Amniotic epithelial cell (primary cell): ENCODE measurements at regions not wholly inside any gene's neighbourhood (a gene's known extent, or its start where the extent isn't known, plus 50 kb on each side); places are given as distances from the start of the nearest gene placed in this dataset.

Experiments used
- DNase-seq: peaks from one replicate; pipeline ENCODE4 v3.0.0-alpha.2; 2010; ENCODE audit warnings: low read depth

DNA sequence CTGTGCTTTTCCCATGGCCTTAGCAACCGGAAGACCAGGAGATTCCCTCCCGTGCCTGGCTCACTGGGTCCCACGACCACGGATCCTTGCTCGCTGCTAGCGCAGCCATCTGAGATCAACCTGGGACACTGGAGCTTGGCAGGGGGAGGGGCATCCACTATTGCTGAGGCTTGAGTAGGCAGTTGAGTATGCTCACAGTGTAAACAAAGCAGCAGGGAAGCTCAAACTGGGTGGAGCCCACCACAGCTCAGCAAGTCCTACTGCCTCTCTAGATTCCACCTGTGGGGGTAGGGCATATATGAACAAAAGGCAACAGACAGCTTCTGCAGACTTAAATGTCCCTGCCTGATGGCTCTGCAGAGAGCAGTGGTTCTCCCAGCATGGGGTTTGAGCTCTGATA, 697.0 kb downstream of the SORCS1 start:
- no peak for DNase-seq

DNA sequence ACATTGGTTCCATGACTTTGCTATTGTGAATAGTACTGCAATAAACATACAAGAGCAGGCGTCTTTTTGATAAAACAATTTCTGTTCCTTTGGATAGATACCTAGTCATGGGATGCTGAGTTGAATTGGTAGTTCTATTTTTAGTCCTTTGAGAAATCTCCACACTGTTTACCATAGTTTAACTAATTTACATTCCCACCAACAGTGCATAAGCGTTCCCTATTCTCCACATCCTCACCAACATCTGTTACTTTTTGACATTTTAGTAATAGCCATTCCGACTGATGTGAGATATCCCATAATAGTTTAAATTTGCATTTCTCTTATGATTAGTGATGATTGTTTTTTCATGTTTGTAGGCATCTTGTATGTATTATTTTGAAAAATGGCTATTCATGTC, 707.0 kb downstream of the SORCS1 start:
- no peak for DNase-seq

DNA sequence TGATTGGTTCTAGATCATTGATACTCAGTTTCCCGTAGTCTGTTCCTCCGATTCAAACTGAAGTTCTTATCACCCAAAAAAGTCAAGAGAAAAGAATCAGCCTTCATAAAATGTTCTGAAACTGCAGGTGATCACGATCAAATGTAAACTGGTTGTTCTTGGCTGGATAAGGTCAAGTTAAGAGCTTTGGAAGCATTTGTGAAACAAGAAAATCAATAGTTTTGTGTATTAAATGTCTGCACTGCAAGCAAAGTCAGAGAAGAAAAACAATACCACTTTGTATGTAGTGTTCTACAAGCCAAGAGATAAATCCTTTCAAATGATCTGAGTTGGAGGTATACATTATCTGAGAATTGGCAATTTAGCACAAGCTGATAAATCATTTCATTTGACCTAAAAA, 710.3 kb downstream of the SORCS1 start:
- DNase-seq, result no peak

DNA sequence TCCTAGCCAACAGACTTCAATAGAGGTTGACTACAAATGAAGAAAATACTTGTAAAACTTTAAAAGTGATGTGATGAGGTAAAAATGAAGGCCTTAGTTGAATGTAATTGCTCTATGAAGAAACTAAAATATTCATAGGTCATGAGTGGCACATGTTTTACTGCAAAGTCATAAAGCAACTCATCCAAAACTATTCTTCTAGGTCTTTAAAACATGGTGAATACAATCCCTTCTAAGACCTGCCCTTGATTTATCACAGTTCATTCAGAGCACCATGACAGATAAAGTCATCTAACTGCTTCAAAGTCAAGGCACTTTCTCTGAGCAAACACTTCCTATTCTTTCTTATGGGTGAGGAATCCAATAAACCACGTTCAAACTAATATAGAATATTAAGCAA, 713.5 kb downstream of the SORCS1 start:
- peak; percentile 31 for DNase-seq

DNA sequence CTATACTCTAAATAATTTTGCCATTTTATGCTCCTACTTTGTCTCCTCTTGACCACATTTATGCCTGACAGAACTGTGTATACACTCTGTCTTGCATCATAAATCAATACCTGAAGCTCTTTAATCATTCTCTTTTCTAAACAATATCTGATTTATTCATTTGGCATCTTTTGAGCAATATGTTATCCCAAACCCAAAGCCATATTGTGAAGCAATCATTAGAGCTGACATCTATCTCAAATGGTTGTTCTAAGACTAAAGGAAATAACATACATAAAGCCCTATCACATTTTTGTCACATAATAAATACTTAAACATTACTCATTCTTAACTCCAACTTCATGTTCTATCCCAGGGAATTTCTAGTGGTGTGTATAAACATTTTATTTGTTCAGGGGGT, 717.6 kb downstream of the SORCS1 start:
- peak; percentile 50 for DNase-seq

DNA sequence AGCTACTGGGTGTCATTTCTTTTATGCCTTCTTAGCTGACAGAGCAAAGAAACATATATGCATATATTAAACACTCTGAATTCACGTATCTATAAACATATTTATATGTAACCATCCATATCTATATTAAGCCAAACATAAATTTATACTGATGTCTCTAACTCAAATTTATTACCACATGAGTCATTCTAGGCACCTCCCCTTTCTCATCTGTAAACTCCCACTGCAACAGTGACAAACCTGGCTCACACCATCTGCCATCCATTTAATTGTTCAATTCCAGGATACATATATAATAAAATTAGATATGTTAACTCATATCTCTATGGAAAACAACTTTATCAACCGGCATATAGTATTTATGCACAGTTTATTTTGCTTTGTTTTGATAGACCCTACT, 722.3 kb downstream of the SORCS1 start:
- peak; percentile 13 for DNase-seq

DNA sequence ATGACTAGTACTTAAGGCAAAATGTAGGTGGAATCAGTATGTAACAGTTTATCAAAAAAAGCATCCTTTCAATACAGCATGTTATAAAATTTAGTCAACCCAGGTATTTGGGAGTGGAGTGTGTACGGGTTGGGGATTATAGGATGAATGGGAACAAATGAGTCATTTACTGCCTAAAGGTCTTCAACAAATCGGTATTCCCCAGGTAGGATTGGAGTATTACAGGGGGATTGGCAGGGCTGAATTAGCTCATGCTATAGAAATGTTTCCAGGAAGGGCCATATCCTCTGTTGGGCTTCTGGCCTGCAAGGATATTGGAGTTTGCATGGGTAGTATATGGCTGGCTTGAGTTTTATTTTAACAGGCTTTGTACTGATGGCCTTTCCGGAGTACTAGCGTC, 723.7 kb downstream of the SORCS1 start:
- no peak for DNase-seq

DNA sequence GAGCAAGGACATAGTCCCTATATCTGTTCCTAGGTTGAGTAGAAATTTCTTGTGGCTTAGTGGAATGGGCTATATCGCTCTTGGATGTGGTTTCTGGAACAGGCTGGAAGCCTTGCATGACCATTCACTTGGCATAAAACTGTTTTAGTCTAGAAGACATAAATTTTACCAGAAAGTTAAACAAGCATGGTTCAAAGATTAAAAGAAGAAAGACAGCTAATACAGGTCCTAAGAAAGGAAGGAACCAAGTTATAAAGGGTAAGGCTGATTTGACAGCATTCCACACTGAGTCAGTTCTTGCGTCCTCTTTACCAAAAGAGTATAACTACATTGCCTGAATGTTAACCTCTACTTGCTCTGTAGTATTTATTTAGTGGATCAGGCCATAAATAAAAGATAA, 724.2 kb downstream of the SORCS1 start:
- peak; percentile 92 for DNase-seq

DNA sequence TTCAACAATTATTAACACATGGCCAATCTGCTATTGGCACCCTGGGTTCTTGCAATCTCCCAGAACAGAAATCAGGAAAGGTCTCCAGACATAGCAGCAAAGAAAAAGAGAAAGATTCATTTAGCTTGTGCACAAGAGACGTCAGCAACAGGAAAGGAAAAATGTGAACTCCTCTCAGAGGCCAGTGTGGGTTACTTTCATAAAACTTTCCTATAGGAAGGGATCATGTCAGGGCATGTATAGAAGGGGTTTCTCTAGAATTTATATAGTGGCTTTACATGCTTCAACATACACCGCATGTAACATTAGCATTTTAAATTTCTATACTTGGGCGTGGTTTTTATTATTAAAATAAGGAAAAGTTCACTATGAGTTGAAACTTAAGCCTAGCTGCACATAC, 725.1 kb downstream of the SORCS1 start:
- DNase-seq, result no peak

DNA sequence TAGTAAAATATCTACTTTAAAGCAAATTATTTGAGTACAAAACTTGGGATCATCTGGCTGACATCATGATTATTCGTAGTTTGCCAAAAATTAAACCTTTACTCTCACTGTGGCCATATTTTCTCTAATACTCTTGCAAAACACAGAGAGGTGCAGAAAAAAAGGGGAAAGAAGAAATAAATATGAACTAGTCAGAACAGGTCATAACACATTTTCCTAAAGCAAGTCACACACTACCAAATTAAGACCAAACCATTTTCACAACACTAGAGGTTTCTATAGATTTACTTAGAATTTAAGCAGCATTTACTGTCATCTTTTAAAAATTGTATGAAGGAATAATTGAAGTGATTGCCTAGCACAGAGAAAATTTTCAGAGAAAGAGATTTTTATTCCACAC, 726.1 kb downstream of the SORCS1 start:
- no peak for DNase-seq

DNA sequence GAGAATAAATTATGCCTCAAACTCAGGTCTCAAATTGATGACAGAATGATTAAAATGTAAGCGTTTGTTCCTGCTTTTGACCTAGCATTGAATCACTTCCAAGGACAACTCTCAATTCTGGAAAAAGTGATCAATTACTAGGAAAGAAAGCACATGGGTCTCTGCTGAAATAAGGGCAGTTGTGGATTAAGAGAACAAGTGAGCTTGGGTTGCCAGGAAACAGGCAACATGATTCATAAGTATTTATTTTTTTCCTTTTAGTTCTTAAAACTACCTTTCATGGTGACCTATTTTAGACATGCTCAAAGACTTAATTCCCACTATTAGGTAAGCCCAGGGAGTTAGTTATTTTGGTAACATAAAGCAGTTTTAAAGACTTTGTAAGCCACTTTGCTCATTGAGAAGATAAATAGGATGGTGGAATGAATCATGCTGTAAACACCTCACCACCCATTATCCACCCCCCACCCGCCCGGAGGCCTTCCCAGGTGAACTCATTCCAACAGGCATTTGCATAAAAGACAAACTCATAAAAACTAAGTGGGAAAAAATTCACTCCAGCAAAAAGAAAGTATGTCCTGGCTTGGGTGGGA, 728.3 kb downstream of the SORCS1 start:
- DNase-seq, result peak; percentile 67

DNA sequence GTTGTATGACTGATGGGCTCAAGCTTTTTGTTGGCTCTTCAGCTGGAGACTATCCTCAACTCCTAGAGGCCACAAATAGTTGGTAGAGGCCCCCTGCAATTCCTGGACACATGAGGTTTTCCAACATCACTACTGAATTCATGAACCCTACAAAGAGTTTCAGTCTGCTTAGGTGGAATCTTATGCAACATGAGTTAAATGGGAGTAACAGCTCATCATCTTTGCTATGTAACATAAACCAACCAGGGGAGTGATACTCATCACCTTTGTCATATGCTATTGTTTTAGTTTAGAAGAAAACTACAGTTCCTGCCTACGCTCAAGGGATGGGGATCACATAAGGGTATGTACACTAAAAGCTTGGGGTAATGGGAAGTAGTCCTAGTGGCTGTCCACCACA, 729.4 kb downstream of the SORCS1 start:
- DNase-seq, result no peak

DNA sequence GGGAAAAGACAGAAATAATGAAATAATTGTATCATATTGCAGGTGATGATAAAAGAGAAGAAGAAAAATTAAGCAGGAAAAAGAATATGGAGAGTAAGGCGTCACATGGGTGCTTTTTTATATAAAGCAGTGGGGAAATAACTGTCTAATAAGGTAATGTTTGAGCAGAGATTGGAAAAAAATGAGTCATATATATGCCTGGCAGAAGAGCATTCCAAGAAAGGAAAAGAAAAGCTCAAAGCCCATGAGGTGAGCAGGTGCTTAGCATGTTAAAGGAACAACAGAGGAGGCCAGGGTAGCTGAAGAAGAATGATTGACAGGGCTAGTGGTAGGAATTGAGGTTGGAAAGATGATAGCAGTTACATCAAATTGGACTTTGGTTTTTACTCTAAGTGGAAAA, 739.5 kb downstream of the SORCS1 start:
- peak; percentile 52 for DNase-seq

DNA sequence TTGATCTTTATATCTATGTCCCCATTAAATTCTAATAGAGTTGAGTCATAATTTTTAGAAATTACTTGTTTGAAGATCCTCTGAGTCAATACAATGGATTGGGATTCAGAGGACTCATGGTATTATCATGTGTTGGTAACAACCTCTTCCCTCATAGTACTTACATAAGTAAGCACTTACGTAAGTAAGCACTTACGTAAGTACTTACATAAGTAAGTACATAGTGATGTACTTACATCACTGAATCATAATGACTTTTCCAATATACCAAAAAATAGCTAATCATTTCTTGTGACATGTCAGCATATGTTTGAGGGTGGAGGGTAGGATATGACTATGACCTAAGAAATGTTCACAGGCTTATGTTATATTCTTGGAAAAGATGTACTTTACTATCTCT, 740.5 kb downstream of the SORCS1 start:
- peak; percentile 95 for DNase-seq

DNA sequence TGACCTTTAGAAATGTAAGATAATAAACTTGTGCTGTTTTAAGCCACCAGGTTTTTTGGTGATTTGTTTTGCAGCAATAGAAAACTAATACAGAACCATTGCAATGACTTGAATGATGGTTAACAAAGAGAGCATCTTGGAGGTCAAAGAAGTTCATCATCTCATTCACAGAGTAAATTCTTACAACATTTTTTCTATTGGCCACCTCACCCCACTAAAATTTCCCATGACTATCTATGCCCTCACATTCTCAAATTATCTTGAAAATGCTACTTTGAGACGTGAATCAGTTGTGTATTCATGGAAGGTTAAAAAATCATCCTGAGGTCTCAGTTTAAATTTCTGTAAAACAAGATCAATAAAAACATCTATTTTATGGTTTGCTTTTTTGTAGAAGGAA, 754.2 kb downstream of the SORCS1 start:
- peak; percentile 39 for DNase-seq

DNA sequence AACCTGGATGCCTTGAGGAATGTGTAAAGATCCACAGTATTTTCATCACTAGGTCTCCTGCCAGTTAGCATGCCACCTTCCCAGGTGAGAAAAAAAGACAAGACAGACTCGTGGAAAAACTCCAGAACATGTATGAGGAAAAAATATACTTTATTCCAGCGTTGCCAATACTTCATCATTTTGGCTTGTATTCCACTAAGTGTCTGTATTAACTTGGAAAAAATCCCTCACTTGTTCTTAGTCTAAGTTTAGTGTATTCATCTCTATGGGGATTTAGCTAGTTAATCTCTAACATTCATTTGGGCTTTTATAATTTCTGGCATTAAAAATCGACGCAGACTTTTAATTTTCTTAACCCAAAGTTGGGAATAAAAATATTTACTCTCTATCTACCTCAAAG, 759.4 kb downstream of the SORCS1 start:
- DNase-seq, result no peak

DNA sequence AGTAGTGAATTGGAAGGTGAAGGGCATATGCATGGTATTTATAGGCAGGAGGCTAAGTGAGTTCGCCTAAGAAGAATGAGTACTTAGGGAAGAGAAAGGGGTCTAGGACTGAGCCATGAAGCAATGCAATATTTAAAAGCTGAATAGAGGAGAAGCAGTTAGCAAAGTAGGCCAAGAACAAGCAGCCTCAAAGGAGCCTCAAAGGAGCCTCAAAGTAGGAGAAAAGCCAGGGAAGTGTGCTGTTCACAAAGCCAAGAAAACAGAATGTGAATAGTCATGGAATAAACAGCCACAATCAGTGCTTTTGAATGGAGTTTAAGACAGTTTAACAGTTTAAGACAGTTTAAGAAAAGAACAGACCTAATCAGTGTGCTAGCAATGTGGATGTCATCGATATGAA, 762.0 kb downstream of the SORCS1 start:
- no peak for DNase-seq

DNA sequence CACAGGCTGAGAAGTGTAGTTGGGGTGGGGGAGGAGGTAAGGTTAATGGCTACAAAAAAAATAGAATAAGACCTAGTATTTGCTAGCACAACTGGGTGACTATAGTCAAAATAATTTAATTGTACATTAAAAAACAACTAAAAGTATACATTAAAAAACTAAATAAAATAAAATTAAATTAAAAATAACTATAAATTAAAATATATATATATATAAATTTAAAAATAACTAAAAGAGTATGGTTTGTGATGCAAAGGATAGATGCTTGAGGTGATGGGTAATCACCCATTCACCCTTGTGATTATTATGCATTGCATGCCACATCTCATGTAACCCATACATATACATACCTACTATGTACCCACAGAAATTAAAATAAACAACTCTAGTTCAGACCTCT, 762.5 kb downstream of the SORCS1 start:
- no peak for DNase-seq

DNA sequence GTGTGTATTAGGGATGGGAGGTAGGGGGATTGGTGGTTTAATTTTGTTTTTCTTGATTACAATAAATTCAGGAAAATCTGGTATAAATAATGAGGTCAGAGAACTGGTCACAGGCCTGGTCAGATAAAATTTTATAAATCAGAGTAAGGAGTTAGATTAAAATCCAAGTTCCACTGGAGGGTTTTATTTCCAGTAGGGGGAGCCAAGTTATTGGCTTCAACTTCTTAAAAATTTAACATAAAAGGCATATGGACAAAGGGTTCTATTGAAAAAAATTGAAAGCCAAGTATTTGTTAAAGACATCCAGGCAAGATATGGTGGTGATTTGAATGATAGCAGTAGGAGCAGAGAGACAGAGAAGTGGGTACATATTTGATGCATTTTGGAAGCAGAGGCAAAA, 763.3 kb downstream of the SORCS1 start:
- DNase-seq, result peak; percentile 29

DNA sequence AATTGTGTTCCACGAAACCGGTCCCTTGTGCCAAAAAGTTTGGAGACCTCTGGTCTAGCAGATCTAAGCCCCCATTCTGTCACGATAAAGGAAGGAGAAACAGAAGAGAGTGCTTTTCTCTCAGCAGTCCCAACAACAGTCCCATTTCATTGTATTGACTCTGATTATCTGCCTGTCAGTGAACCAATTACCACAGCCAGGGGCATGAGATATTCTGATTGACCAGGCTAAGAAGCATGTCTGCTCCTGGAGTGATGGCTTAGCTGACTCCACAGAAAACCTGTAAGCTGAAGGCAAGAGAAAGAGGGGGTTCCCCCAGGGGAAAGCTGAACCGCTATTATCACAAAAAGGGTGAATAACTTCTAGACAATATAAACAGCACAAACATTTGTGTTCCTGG, 765.4 kb downstream of the SORCS1 start:
- no peak for DNase-seq

DNA sequence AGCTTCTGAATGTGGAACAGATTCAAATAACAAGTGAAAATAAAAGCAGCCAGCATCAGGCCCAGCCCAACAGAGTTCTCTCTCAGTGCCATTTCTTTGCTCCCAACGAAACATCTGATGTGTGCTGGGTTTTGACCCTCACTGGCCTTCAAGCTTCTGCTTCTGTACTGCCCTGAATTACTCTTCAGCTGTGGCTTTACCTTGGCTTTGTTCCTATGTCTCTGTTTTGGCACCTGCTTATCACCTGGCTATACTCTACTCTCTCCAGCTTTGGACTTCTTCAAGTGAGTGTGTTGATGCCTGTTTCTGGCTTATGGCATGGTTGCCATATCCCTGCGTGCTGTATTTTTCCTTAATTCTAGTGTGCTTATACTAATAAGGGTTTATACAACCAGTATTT, 768.3 kb downstream of the SORCS1 start:
- DNase-seq, result no peak

DNA sequence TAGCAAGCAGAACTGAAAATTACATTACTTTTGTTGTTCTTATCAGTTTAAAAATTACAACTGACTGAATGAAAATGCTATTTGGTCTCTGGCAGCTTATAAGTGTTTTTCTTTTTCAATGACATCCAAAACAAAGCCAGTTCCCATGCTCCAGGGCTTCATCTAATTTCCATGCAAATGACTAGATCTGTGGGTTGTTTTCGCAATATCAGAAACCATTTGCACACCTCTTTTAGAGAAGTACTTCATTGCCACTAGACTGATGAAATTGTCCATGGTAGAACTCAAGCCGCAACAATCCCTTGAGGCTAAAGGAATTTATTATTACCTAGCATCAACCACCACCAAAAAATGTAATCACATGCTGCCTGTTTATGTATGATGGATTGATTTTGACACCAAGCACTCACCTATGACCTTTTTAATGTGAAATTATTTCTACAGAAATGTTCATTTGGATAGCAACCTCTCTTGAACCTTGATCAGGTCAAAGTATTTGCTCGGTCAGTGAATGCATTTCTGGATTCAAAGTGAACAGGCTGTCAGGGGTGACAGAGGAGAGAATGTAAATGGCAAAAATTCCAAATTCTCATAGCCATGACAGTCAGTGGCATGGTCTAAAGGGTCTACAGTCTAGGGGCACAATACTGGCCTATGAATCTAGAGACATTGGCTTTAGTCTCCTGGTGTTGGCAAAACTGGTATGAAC, 769.3 kb downstream of the SORCS1 start:
- no peak for DNase-seq

DNA sequence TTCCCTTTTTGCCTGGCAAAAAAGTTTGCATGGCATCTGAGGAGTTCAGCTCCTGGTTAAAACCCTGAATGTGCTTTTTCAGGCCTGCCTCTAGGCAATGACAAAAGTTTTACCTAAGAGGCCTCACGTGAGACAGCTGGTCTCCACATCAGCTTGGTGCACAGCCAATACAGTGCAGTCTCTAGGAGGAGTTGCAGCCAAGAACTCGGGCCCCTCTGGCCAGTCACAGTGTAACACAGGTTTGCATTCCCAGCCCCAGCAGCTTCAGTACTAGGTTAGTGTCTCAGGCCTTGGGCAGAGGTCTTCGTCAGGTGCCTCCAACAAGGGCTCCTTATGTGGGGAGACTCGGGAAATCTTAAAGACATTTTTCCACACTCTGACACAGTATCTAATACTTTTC, 771.7 kb downstream of the SORCS1 start:
- no peak for DNase-seq

DNA sequence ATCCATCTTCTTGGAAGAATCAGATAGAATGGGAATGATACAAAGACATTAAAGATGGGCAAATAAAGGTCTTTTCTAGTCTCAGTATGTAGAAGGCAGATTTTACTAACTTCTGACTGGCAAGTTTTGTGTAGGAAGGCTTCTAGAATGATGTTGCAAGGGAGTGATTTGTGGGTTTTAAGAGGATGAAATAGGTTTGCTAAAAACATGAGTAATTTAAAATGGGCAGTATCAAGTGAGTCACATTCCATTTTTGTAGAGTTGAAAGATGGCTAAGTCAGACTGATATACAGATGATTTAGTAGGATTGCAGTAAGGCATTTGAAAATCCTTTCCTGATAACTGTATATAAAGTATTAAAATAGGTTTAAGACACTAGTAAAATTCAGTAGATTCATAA, 777.4 kb downstream of the SORCS1 start:
- peak; percentile 93 for DNase-seq
